ENCODE measurements at regions not wholly inside any gene's neighbourhood (a gene's known extent, or its start where the extent isn't known, plus 50 kb on each side); places are given as distances from the start of the nearest gene placed in this dataset.
"Not testable (repeated sequence)": the region's sequence is repeated elsewhere in the genome, so short reads cannot be mapped to it uniquely, and the experiment has no call there.

DNA sequence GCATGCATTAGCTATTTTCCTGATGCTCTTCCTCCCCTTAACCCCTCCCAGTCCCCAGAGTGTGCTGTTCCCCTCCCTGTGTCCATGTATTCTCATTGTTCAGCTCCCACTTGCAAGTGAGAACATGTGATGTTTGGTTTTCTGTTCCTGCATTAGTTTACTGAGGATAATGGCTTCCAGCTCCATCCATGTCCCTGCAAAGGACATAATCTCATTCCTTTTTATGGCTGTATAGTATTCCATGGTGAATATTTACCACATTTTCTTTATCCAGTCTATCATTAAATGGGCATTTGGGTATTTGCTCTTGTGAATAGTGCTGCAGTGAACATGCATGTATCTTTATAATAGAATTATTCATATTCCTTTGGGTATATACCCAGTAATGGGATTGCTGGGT, 109.7 kb upstream of the NEDD4L start:
- TF ChIP-seq, protein P1, sequence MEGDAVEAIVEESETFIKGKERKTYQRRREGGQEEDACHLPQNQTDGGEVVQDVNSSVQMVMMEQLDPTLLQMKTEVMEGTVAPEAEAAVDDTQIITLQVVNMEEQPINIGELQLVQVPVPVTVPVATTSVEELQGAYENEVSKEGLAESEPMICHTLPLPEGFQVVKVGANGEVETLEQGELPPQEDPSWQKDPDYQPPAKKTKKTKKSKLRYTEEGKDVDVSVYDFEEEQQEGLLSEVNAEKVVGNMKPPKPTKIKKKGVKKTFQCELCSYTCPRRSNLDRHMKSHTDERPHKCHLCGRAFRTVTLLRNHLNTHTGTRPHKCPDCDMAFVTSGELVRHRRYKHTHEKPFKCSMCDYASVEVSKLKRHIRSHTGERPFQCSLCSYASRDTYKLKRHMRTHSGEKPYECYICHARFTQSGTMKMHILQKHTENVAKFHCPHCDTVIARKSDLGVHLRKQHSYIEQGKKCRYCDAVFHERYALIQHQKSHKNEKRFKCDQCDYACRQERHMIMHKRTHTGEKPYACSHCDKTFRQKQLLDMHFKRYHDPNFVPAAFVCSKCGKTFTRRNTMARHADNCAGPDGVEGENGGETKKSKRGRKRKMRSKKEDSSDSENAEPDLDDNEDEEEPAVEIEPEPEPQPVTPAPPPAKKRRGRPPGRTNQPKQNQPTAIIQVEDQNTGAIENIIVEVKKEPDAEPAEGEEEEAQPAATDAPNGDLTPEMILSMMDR (conservative IDR thresholded peaks at IDR 0.05; ENCODE audit: low read depth, low read length) = not testable (repeated sequence)
- TF ChIP-seq EZH2 (IDR thresholded peaks at IDR 0.05; ENCODE audit: borderline replicate concordance, low read depth, low read length, poor library complexity, severe bottlenecking) = not testable (repeated sequence)

Measured in A673 (cell line).